HUDEP-2 (cell line): ENCODE measurements at regions not wholly inside any gene's neighbourhood (a gene's known extent, or its start where the extent isn't known, plus 50 kb on each side); places are given as distances from the start of the nearest gene placed in this dataset.
"Not testable (repeated sequence)": the region's sequence is repeated elsewhere in the genome, so short reads cannot be mapped to it uniquely, and the experiment has no call there.

Experiments used
- DNase-seq, 76 experiments: peaks; one replicate each; lab custom pipeline; 2025; ENCODE audit not compliant: unreplicated experiment in 76 of 76; lab: John Stamatoyannopoulos, UW

DNA sequence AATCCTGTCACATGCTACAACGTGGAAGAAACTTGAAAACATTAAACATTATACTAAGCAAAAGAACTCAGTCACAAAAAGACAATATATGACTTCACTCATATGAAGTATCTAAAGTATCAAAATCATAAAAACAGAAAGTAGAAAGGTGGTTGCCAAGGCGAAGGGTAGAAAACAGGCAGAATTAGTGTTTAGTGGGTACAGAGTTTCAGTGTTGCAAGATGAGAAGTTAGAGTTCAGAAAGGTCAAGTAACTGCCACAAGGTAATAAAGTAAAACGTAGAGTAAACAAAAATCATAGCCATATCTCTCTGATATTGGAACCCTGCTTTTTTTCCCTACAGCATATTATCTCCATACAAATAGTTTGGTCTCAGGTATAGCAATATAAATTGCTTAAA lies 223.8 kb upstream of the FSCB start:
- DNase-seq = no peak

DNA sequence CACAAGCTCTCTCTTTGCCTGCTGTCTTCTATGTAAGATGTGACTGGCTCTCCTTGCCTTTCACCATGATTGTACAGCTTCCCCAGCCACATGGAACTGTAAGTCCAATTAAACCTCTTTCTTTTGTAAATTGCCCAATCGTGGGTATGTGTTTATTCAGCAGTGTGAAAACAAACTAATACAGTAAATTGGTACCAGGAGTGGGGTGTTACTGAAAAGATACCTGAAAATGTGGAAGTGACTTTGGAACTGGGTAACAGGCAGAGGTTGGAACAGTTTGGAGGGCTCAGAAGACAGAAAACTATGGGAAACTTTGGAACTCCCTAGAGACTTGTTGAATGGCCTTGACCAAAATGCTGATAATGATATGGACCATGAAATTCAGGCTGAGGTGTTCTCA lies 214.3 kb upstream of the FSCB start:
- DNase-seq = not testable (repeated sequence)

DNA sequence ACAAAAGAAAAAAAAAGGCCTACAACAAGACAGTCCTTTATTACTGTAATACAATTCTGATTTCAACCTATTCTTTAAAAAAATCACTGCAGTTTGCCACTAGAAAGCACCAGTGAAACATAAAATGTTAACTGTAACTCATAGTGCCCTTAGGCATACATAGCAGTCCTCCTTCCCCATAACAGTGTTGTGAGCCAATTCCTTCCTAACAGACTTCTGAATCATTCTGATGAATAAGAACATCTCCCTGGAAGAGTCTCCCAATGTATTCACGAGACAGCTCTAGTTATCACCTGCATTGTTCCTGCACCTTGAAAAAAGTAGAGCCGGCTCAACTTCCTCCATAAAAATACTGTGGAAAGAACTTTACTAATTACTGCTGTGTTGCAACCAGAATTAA lies 213.6 kb upstream of the FSCB start:
- DNase-seq = no peak

DNA sequence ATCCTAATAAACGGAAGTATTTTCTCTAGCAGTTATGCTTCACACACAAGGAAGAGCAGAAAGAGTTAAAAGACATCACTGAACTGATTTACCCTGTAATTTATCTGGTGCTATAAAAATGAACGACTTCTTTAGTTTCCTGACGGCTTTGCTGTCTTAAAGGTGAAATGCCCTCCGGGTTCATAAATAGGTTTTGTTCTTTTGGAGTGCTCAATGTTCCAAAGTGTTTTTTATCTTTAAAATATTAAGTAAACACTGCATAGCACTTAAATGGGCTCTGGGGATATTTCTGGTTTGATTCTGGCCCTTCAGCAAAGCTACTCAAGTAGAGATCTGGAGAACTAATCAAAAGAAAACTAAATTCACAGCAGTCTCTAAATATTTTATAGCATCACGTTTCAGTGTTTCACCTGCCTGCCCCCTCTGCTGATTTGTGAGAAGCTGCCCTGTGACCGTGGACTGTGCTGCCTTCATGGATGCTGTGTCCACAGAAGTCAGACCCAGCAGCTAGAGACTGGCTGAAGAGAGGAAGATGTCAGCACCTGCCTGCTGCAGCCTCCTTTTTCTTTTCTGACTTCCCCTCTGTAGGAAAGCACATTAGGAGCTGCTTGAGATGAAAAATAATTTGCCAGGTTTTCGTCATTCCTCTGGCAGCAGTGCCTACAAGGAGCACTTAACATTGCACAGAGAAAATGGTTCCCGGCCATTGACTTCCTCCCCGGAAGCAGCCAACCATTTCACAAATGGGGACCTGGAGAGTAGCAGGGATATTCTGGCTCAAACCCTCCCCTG lies 205.1 kb upstream of the FSCB start:
- DNase-seq = no peak

DNA sequence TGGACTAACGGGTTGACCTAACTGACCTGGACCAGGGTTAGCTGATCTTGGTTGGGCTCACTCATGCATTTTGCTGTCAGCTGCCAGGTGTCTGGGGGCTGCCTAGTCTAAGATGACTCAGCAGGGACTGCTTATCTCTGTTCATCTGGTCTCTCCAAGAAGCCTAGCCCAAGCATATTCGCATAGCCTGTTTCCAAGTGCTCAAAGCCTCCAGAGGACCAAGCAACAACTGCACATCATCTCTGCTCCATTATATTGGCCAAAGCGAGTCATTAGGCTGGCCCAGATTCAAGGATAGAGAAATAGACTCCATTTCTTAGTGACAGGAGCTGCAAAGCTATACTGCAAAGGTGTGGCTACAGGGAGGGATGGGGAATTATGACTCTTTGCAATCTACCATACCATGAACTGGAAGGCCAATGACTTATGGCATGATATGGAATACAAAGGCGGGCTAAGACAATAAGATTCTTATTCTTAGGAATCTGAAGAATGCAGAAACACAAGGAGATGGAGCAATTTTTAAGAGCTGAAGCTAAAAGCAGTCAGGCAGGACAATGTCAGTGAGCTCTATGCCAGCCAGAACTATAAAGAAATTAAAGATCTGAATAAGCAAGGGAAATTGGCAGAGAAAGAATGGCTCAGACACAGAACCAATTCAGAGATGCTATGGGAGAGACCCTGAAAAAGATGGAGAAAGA lies 194.6 kb upstream of the FSCB start:
- DNase-seq = peak in 4 of 76 experiments; percentile 1 to 16 (median 8)

DNA sequence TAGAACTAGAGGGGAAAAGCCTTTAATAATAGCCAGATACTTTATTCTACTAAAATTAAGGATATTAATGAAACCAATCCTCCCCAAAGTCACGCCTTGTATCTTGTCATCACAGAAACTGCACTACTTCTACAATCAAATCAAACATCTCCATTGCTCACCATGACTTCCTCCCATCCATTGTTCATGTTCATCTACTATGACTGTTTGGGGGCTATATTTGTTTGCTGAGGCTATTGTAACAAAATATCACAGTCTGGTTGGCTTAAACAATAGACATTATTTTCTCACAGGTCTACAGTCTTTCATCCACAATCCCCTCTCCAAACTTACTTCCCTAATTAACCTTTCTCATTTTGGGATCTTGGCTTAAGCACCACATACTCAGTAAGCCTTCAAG lies 193.6 kb upstream of the FSCB start:
- DNase-seq = no peak

DNA sequence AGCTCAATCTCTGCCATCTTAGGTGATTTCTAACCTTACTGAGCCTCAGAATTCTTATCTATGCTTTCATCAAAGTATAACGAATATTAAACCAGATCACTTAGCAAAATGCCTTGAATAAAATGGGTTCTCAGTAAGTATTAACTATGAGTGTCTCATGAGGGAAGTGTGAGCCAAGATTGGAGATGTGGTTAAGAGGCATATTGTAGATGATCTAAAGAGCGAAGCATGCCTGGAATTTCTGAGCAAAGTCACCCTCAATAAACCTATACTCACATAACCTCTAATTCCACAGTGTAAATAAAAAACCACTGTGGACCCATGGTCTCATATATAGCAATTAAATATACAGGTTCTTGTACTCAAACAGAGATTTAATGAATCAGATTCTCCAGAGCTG lies 193.1 kb upstream of the FSCB start:
- DNase-seq = no peak

DNA sequence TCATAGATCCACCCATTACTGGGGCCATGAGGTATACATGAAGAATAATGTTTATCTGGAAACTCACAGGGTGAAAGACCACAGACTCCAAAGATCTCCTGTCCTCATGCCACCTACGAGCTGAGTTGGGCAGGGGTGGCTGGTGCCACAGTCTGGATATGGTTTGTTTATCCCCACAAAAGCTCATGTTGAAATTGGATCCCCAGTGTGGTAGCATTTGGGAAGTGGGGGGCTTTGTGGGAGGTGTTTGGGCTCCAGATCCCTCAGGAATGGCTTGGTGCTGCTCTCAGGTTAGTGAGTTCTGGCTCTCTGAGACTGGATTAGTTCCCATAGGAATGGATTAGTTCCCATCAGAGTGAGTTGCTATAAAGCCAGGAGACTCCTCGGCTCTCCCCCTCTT lies 192.3 kb upstream of the FSCB start:
- no peak for DNase-seq

DNA sequence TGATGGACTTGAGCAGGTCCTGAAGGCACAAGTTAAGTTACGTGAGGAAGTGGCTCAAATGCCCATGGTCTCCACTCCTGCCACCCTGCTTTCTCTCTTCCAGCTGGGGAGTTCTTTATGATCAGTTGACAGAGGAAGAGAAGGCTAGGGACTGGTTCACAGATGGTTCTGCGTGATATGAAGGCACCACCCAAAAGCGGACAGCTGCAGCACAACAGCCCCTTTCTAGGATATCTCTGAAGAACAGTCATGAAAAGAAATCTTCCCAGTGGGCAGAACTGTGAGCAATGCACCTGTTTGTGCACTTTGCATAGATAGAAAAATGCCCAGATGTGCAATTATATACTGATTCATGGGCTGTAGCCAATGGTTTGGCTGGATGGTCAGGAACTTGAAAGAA lies 162.4 kb upstream of the FSCB start:
- peak in 66 of 76 experiments; percentile 4 to 86 (median 32) for DNase-seq

DNA sequence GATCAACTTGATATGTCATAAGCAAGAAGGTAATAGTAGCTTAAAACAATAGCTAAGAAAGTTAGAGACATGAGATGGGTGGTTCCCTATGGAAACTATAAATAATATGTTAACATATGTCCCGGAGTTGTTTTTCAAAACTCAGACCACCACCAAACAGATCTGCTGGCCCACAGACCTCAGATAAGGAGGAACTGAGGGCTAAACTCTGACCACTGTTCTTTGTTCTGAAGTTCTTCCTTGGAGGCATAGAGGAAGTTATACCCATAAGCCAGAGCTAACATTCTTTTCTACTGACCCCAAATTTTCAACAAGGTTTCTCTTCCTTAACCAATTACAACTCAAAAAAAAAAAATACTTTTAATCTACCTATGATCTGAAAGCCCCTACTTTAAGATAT lies 156.1 kb upstream of the FSCB start:
- DNase-seq = peak in 1 of 76 experiments; percentile 2

DNA sequence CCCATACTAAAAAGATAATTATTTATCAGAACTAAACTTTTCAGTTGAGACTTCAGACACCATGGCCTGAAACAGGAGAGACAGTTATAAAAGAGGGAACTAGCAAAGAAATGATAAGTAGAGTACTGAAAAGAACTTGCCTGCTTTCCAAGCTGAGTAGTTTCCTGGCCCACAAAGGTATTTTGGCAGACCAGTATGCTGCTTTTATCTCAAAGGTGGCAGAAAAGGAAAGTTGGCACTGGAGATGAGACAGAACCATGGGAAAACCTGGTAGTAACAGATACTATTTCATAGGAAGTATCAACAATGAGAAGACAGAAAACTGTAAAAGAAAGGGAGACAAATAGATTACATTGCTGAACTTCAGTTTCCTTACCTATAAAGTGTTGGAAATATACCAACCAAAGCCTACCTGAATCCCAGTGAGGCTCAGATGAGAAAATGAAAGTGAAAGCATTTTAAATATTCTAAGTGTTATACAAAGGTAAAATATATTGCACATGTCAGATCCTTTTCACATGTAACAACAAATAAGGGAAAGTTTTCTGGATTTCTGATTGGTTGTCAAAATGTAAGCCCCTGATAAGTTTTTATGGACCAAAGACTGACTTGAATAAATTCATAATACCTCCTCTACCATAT lies 155.3 kb upstream of the FSCB start:
- peak in 9 of 76 experiments; percentile 3 to 47 (median 14) for DNase-seq

DNA sequence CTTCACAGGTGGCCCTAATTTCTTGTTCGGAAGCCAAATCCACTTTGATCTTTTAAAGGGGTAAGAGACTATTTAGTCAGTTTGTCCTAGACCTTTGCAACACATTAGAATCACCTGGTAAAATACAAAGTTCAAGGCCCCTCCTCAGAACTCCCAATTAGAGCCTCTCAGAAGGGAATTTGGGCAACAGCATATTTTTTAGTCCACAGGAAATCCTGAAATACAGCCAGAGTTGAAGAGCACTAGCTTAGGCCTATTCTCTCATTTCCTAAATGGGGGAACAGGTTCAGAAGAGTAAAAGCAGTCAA lies 151.3 kb upstream of the FSCB start:
- DNase-seq = no peak

DNA sequence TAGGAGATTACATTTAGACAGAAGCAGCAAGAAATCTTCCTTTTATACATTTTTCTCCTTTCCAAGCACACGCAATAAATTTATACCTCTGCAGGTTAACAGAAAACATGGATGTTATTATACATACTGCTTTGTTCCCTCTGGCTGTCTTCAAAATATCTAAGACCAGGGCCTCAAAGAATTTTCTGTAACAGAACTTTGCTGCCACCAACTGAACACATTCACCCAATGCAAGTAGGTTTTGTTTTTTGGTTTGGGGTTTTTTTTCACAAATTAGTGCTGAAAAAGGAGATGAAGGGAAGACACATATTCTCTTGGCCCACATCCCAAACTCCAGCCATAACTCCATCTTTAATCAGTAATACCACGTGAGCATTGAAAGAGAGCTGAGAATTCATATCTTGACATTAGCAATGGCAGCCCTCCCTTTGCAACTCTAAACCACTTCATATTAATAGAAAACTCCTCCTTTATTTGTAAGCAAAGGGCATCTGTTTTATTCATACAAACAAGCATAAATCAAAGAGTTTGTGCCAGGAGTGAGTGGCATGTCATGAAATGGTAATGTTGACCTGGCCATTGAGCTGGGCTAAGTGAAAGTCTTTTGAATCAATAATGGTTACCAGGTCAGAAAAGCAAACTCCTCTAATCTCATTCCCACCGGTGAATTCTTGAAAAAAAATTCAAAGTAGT lies 150.8 kb upstream of the FSCB start:
- peak in 12 of 76 experiments; percentile 1 to 31 (median 14) for DNase-seq

DNA sequence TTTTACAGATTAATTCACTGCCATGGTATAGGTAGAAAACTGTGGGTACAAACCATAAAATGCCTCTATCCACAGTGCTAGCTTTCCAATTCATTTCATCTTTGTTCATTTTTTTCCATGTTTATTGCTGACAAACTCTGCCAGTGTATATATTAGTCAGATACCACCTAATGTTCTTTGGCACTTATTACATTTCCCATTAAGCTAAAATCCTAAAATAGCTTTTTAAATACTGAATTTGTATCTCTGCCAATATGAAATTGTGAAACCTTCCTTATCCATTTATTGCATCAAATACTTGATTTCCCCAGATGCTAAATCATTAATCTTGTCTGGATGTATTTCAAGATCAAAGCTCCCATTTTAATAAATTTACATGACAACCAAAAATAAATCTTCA lies 150.1 kb upstream of the FSCB start:
- DNase-seq = no peak

DNA sequence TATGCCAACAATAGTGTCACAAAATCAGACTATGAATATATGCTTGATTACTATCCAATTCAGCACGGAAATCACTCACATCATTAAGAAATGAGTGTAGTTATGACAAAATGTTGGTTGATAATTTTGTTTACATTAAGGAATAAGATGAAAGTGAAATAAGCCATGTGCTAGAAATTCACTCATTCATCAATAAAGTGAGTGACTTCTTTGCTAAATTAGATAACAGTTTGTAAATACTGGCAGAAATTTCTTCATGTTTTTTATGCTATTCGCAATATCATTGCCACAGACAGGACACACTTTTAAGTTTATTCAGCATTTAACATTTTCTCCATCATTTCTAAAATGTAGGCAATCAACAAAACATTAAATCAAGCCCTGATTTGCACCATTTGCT lies 147.5 kb upstream of the FSCB start:
- no peak for DNase-seq

DNA sequence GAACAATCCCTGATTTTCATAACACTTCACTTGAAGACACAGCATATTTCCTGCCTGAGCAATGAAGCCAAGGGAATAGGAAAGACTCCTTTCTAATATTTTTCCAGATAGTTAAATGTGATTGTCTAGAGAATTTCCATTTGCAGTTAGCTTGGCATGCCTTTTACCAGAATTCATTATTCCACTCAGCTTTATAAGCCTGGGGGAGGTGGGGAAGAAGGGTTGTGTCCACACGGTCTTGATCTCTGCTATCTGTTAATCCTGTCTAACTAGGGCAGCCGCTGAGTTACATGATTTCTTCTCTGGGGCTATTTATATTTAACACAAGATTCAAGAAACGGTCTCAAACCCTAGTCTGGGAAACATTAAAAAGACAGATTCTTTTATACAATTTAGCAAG lies 146.6 kb upstream of the FSCB start:
- DNase-seq = no peak

DNA sequence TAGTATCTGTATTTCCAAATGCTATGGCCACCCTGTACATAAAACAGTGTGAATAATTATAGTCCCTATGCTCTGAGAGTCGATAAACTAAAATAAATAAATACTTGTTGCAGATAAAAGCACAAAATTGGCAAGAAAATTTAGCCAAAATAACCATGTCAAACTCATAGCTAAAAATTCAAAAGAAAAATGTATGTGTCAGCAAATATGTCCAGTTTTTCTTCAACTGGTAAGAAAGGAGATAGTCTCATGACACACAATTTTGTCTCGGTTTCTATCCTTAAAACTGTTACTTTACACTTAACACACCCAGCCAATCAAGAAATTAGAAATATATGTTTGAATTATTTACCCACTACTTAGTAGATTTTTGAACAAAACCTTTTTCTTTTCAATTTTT lies 145.6 kb upstream of the FSCB start:
- DNase-seq = no peak

DNA sequence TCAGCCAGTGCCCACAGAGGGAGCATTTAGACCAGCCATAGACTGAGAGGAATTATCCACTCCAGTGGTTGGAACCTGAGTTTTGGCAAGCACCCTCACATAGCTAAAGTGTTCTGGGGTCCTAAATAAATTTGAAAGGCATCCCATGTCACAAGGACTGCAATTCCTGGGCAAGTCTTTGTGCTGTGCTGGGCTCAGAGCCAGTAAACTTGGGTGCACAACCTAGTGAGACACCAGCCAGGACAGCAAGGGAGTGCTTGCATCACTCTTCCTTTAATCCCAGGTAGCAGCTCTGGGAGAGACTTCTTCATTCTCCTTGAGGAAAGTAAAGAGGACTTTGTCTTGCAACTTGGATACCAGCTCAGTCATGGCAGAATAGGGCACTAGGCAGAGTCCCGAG lies 142.0 kb upstream of the FSCB start:
- no peak for DNase-seq

DNA sequence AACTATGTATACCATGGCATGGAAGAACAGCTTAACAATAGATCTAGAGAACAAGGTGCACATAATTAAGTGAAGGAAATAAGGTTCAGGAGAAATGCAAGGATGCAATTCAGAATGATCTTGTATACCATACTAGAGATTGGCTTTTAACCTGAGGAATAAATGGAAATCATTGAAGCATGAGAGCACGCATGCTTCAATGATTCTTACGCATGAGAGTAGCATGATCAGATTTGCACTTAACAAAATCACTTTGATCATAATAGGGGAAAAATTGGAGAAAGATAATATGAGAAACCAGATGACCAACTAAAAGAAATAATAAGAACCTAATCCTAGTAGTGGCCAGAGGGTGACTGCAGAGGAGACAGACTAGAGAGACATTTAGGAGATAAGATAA lies 133.3 kb upstream of the FSCB start:
- no peak for DNase-seq

DNA sequence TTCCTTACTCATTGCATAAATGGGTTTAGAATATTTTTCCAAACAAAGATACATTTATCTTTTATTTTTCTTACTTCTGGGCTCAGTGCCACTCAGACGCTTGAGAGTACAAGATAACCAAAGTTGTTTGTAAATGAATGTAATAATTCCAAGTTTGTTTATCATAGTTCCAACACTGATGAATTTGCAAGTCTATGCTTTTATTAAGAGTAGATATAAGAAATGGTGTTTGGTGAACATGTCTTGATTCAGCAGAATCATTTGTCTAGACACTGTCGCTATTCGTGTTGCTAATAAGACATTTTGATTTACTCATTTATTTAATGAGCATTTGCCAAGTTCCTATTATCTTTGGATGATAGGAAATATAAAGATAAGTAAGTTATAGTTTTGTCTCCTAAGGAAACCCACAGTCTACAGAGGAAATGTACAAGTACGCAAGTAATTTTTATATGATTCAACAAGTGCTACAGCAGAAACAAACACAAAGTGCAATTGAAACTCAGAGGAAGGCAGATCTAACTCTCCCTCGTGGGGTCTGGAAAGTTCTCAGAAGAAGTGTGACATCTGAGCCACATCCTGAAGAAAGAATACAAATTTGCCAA lies 132.8 kb upstream of the FSCB start:
- no peak for DNase-seq

DNA sequence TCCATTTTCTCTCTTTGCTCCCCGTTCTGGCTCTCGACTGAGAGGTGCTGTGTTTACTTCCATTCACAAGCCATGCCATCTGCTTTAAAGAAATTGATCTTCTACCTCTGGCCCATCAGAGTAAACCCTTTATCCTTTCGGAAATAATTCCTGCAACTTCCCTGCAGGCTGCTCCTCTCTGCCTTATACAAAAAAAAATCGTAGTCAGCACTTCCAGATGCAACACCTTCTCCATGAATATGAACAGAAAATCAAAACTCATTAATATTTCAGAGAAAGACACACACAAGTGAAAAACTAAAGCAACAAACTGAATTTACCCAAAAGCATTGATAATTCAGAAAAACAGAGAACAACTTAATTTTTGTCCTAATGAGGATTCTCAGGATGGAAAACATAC lies 127.6 kb upstream of the FSCB start:
- no peak for DNase-seq
